HG02588 (cell line): ENCODE measurements at regions not wholly inside any gene's neighbourhood (a gene's known extent, or its start where the extent isn't known, plus 50 kb on each side); places are given as distances from the start of the nearest gene placed in this dataset.
"Not testable (repeated sequence)": the region's sequence is repeated elsewhere in the genome, so short reads cannot be mapped to it uniquely, and the experiment has no call there.

Experiments
- ATAC-seq: cut with Tn5 transposase; IDR thresholded peaks from one replicate; pipeline ENCODE4 v1.9.1; 2021; ENCODE audit warnings: mild to moderate bottlenecking, moderate library complexity; ENCODE audit not compliant: unreplicated experiment

DNA sequence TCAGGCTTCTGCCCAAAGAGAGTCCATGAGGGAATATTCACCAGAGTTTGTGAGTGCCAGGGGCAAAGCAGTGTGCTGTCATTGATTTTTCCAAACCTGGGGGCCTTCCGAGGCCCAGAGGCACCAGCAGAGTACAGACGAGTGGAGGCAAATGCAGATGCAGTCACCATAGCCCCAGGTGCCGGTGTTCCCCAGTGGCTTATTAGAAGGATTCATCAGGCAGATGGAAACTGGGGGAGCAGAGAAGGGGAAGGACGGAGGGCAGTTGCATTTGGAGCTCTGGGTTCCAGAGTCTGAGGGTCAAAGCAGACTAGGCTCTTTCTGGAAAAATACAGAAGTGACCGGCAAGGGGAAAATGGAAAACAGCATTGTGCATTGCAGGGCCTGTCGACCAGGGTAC lies 184.2 kb downstream of the ANKRD60 start:
- no peak for ATAC-seq

DNA sequence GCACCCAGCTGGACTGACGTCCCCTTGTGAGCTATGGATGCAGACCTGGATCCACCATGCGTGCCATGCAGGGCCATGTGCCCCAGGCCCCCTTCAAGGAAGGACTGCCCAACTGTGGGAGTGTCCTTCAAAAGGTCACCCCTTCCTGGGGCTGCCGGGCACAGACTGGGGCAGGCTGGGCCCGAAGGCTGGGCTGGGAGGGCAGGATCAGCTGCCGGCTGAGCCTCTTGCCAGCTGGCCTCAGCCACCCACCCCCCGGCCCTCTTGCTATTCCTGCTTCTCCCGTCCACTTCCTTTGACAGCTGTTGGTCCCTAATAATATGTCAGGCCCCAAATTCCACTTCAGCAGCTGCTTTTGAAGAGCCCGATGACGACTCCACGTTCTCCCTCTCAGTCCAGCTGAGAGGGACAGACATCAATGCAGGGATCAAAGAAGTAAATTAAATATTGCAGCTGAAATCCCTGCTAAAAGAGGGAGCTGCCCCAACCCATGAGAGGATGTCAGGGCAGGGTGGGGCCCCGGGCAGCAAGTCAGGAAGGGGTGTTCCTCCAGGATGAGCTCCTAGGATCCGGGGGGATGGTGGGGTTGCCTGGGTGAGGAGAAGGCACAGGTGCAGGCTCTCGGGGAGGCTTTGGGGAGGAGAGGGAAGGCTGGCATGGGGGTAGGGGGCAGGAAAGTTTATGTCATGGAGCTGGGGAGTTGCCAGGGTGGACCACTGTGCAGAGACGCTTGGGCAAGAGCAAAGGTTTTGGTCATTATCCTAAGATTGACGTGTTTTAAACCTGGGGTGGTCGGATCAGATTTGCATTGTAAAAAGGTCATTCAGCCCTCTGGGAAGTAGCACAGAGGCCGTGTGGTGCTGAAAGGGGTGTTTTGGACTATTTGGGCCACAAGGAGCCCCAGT lies 185.0 kb downstream of the ANKRD60 start:
- ATAC-seq: no peak

DNA sequence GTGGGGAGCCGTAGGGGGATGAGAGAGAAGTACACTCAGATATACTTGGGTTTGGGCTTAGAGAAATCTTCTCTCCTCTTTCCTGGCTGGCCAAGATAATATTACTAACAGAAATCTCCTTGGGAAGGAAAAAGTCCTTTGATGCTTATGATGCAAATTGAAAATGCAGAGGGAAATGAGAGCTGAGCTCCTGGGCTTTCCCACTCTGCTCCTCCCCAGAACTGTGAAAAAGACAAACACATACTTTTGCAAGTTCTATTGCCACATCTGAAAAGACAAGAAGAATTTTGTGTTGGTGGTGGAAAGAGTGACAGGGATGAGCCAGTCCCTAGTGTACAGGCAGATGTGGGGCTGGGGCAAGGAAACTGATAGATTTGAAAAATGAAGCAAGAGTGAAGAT lies 185.9 kb downstream of the ANKRD60 start:
- no peak for ATAC-seq

DNA sequence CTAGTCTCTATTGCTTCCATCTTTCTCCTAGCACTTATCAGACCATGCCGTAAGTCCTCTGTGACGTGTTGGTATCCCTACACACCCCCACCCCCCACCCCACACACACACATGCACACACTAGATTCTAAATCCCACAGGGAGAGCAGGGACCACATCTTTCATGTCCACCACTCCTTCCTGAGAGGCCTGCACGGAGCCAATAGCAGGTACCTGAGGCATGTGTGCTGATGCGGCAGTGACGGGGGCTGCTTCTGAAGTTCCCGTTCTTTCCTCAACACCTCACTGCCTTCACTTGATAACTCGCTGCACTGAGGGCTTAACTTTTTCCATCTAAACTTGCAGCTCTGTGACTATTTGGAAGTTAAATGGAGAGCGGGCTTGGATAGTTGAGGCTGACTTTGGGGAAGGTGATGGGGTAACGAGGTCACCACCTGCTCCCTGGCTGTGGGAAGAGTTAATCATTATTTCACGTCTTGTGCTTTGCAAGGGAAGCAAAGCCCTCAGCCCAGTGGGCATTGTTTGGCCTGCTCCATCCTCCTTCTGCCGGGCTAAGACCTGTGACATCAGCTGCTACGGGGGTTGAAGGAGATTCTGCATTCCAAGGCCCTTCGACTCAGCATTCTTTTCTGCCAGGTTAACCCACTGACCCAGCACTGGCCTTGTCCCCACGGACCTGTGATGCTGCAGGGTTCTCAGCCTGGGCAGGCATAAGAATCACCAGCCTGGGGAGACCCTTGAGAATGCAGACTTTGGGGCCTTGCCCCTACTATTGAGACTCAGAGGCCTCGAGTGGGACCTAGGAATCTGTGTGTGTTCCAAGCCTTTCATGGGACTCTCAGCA lies 187.8 kb downstream of the ANKRD60 start:
- no peak for ATAC-seq

DNA sequence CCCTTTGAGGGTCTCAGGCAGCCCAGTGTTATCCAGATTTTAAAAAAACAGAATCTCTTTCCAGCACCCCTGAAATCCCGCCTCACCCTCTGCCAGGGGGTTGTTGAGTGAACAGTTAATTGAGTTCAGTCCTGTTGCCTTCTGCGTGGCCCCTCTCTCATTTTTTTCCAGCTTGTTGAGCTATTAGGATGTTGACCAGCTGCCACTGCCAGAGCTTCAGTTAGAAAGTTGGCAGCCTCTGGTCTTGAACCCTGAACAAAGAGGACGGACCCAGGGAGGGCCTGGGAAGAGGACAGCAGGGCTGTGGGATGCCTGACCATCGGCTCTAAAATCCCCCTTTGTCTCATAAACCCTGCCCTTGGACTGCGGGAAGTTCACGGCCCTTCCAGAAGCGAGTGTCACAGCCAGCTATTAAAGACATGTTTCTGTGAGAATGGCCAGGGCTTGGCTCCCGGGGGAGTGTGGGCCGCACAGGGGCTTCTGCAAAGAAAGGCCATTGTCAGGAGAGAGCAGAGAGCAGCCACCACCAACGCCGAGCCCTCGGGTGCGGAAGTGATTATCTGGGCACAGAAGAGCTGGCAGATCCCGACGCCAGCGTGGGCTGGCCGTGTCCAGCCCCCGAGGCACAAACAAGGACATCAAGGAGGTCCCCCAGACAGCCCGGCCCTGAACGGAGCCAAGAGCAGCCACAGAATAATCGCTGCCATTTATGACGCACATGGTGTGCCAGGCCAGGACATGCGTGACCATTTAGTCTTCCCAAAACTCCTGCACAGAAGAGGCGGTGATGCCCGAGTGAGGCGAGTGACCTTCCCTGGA lies 189.0 kb downstream of the ANKRD60 start:
- no peak for ATAC-seq

DNA sequence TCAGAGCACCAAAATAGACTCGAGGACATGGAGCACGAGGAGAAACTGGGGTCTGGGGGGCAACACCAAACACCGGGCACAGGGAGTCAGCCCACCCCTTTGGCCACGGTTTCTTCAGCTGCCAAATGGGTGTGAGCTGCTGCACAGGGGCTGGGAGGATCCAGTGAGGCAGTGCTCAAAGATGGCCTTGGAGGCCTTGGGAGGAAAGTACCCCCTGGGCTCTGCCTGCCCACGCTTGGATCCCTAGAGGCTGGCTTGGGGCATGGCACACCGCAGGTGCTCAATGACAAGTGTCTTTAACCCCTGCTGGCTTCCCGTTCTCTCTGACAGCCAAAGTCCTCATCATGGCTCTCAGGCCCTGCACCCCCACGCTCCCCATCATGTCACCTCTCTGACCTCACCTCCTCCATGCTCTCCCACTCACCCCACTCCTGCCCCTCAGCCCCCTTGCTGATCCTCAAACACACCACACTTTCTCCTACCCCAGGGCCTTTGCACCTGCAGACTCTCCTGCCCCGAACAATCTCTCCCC lies 190.3 kb downstream of the ANKRD60 start:
- ATAC-seq: no peak

DNA sequence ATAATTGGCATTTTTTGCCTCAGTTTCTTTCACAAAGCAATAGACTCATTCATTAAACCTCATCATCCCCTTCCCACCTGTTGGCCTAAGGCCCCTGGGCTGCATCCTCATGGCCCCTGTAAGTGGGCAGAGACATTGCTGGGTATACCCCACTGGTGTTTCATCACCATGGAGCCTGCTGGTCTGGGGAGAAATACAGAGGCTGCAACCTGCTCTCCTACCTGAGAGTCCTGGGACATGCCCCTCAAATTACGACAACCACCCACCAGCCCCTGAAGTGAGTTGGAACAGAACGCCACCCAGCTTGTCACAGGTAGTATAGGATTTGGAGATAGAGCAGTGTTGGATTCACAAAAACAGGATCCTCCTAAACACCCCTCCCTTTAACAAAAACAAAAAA lies 190.8 kb downstream of the ANKRD60 start:
- ATAC-seq: no peak

DNA sequence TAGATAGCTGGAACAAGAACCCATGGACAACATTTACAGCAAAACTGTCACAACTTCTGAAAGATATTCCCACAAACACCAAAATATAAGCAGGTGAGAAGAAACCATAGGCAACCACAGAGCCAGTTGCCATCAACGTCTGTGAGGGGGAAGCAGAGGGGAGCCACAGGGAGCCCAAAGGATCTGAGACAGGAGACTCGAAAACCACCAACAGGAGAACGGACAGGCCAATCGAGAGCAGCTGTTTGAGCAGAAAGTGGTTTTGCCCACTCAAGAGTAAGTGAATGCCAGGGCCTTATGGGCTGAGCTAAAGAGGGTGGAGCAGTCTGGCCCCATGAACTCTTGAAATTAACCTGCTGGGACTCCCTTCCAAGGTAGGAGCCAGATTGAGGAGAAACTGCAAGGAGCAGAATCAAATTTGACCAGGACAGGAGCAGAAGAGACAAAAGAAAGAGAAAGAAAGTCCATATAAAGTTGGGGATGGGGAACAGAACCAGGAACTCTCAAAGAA lies 195.4 kb downstream of the ANKRD60 start:
- ATAC-seq: no peak

DNA sequence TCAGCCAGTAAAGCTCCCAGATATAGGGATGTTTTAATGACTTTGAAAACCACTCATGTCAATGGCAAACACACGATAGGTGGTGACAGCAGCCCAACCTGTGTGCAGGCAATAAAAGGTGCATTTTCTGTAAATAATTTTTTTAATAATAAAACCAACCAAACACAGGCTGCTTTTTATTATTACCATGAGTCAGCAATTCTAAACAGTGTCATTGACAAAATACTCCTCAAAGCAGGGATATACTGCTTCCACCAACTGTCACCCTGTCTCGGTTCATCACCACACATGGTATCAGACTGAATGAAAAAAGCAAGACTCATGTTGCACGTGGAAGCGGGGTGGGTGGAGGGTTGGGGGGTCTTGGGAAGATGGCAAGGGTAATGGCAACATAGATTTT lies 195.9 kb downstream of the ANKRD60 start:
- ATAC-seq: no peak

DNA sequence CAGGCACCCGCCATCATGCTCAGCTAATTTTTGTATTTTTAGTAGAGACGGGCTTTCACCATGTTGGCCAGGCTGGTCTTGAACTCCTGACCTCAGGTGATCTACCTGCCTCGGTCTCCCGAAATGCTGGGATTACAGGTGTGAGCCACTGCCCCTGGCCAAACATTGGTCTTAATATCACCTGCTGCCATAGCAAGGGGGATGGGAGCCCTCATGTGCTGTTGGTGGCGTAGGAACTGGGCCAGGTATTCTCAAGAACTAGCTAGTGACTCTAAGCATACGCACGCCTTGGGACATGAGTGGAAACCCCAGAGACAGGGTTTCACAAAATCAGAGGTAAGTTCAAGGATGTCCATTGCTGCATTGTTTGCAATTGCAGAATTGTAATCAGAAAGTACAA lies 197.1 kb downstream of the ANKRD60 start:
- not testable (repeated sequence) for ATAC-seq

DNA sequence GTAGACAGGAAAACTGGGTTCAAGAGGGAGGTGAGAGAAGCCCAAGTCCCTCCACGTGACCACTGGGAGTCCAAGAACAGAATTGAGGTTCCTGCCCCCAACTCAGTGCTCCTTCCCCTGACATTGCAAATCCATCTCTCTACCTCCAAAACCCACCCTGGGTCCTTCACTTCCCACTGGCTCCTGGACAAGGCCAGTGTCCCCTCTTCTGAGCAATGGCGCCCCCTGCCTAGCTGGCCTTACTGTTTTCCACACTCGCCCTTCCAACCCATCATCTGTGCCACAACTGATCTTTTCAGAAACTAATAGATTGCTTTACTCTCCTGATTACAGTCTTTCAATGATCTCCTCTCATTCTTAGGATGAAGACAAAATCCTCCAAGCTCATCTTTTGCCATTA lies 200.3 kb downstream of the ANKRD60 start:
- ATAC-seq: no peak

DNA sequence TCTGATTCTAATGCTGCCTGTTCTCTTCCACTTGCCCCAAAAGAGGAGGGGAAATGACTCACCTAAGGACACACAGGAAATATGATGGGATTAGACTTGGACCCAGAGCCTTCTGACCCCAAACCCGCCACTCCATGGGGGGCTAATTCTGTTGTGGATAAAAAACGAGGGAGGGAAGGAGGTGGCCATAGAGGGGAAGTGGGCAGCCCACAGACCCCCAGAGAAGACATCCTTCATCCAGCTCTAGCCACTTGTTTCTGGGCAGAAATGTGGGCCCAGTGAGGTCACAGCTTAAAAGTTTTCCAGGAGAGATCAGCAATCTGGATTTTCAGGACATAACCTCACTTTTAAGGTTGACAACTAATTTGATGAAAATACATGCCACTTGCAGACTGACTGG lies 202.1 kb downstream of the ANKRD60 start:
- ATAC-seq: no peak

DNA sequence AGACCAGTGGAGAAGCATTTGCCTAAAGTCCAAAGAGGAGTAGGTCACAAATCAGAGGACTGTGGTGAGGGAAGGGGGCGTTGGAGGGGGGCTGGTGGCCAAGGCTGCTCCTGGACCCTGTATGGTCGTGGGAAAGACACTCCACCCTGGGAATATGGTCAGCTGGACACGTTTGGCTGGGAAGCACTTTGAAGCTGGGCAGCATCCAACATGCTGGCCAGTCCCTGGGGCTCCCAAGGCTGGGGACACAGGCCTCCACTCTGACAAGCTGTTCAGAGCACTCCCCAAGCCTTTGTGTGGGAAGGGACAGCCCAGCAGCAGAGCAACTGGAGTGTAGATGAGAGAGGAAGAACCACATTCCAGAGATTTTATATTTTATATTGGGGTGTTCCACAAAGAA lies 203.2 kb downstream of the ANKRD60 start:
- no peak for ATAC-seq

DNA sequence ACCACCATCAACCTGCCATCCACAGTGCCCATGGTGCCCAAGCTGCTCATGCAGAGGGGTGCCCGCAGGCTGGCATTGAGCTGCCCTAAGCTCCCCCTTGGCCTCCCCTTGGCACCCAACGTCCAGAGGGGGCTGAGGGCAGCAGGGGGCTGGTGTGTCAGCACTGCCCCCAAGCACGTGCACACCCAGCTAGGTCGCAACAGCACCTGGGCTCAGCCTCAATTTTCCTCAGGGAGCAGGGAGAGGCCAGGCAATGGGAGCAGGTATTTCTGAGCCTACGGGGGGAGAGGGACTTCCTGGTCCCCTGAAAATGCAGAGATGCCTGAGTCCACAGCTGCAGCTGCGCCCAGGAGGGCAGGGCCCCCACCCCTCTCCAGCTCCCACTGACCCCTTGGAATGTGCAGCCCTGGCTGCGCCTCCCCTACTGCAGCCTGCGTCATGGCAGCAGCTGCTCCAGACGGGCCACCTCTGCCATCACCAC lies 204.2 kb downstream of the ANKRD60 start:
- no peak for ATAC-seq

DNA sequence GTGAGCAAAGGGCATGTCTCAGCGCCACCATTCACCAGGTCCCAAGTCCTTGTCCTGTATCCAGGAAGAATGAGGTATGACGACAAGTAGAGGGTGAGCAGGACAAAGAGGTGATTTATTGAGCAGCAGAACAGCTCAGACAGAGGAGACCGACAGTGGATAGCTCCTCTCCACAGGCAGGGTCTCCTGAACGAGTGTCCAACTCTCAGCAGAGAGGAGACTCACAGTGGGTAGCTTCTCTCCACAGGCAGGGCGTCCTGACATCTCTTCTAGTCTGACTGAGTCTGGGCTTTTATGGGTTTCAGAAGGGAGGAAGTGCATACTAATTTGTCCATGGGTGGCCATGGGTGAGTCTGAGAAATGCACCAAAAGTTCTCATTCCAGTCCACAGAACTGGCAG lies 204.7 kb downstream of the ANKRD60 start:
- no peak for ATAC-seq

DNA sequence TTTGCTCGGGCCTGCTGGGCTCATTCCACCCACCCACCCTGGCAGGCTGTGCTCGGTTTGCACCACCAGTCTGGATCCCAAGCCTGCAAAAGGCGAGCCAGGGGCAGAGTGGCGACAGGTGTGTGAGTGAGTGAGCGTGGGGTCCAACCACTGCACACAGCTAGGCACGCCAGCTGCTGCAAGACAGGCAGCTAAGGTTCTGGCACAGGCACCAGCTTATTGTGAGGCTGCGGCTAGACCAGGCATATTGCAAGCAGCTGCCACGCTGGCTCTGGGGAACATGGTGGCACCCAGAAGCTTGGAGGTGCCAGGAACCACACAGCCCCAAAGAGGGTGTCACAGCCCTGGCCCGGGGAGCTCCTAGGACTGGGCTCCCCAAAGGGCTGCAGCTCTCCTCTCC lies 205.1 kb downstream of the ANKRD60 start:
- no peak for ATAC-seq

DNA sequence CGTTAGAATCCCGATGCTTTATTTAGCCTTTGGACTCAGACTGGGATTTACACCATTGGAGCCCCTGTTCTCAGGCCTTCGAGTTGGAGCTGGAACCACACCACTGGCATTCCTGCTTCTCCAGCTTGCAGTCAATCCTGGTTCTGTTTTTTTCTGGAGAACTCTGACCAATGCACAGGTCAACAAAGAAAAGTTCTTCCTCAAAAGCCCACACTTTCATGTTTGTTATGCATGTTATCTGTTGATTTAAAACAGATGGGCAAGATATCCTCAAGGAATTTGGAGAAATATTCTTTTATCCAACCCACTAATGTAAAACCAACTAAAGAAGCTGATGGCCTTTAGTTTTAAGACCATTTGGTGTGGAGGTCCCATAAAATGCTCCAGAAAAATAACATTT lies 205.7 kb downstream of the ANKRD60 start:
- ATAC-seq: no peak

DNA sequence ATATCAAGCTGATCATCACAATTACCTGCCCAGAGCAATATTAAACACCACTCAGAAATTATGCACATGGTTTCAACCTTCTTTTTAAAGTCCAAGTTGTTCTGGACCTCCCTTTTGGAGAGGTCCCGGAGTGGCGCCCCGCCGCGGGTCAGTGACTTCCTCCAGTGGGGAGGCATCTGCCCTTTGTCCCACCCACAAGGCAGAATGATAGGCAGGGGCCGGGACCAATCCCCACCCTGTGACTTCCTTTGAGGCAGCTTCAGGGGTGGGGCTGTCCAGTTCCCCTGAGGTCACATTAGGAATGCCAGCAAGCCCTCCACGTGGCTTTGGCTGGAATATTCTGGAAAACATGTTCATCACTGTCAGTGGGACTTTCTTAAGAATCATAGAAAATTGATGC lies 207.0 kb downstream of the ANKRD60 start:
- ATAC-seq: no peak

DNA sequence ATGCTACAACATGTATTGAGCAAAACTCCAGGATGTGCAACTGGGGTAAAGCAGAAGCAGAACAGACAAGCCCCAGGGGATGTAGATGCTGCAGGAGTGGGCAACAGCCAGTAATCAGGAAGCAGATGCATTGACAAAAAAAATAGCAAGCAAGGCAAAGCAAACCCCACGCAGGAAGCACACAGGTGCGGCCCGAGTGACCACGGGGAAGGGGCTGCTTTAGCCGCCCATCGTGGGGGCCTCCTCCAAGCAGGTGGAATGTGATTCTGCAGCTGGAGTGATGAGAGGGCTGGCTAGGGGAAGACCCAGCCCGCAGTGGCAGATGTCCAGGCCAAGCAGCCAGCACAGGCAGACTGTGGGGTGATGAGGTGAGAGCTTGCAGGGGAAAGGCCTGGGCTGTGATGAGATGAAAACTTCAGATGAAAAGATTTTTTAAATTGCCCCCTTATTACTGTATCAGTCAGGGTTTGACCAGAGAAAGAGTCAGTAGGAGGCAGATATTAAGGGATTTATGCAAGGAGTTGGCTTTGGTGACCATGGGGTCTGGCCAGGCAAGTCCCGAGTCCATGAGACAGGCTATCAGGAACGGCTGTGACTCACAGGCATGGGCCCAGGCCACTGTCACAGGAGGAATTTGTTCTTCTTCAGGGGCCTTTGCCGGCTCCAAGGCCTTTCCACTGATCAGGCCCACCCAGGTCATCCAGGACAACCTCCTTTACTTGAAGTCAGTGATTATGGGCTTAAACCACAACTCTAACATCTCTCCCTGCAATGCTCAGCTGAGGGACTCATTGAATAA lies 207.6 kb downstream of the ANKRD60 start:
- ATAC-seq: no peak
